C4-2B (cell line): ENCODE measurements at regions not wholly inside any gene's neighbourhood (a gene's known extent, or its start where the extent isn't known, plus 50 kb on each side); places are given as distances from the start of the nearest gene placed in this dataset.

Experiments used
- CTCF ChIP-seq: fragments of 450-650 bp; conservative IDR thresholded peaks from 2 replicates; pipeline ENCODE4 v1.5.1; 2017; ENCODE audit warnings: mild to moderate bottlenecking
- ZFX ChIP-seq: fragments of 450-650 bp; IDR thresholded peaks from 2 replicates; pipeline ENCODE4 v1.6.1; 2017

DNA sequence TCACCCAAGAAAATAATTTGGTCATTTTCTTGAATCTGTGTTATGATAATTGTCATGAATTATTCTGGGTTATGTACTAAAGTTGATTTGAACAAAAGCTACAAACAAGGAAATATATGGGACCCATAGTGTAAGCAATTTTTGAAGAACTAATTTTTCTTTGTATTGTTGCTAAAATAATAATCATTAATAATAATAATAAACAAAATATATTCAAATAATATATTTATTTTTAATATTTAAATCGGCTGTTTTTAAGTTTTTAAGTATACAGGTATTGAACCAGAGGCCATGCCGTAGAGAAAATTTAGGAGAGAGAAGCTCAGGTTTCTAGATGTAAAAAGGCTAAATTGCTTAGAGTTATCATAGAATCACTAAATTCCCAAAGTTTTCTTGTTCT, 747.3 kb downstream of the LUZP2 start:
- TF ChIP-seq CTCF (no peak), ZFX (no peak)
